Heart left ventricle (tissue), 13 donors: ENCODE measurements at regions not wholly inside any gene's neighbourhood (a gene's known extent, or its start where the extent isn't known, plus 50 kb on each side); places are given as distances from the start of the nearest gene placed in this dataset.

Source experiments
- CTCF ChIP-seq, 12 donors: fragments of 200-600 bp; sonication (generic) in 4 of 12; IDR thresholded peaks; one replicate each; pipeline versions ENCODE4 v1.5.0 to v1.8.0; 2018 to 2022; ENCODE audit warnings: antibody characterized with exemption in 12 of 12, mild to moderate bottlenecking in 5 of 12
- POLR2A ChIP-seq, 2 donors: fragments of 450-650 bp; IDR thresholded peaks; one replicate each; pipeline ENCODE4 v1.6.1; 2017; ENCODE audit warnings: antibody characterized with exemption in 2 of 2, mild to moderate bottlenecking in 2 of 2, moderate library complexity in 2 of 2
- donor health status: ischemic (EF 13 %, LVEDD 7.1; RV severe dilation, severe dysfunction).
- donor health status: DM: no; HTN: yes; CAD: no.
- donor health status: DM: no; HTN: no; CAD: no.
- donor health status: ischemic (EF 25% LVEDD 6.9; RV normal size, moderate dysfunction).
- donor health status: ischemic (EF 25% LVEDD 5.7; RV mildly dilated, moderate dysfunction).
- donor health status: ischemic (EF 35%, LVEDD 5.7; RV mildly dilated, moderate dysfunction).
- donor health status: nonischemic (EF 11% LVEDD 7.7; RV severe dilation, severe dysfunction).
- donor health status: DM: yes; HTN: yes; CAD: no.
- donor health status: PGD.
- donor health status: ischemic (EF 29% LVEDD 5.4; RV normal size, mild dysfunction).
- donor health status: nonischemic (EF 23%, LVEDD 6.1; RV moderate dilation, normal function).

- TF ChIP-seq CTCF (IDR thresholded peaks at IDR 0.05) (no peak), POLR2A (IDR thresholded peaks at IDR 0.05) (no peak)
Observed at GRCh38 chr20:12156252-12156651, 238.6 kb downstream of the BTBD3 start.
